Ishikawa (cell line): ENCODE measurements at regions not wholly inside any gene's neighbourhood (a gene's known extent, or its start where the extent isn't known, plus 50 kb on each side); places are given as distances from the start of the nearest gene placed in this dataset.

Source experiments
- CEBPB ChIP-seq: IDR thresholded peaks from 2 replicates; pipeline ENCODE4 v1.6.1; 2012
- CREB1 ChIP-seq: IDR thresholded peaks from 2 replicates; pipeline ENCODE4 v1.6.1; 2012; ENCODE audit warnings: low read depth
- EGR1 ChIP-seq: IDR thresholded peaks from 2 replicates; pipeline ENCODE4 v1.6.1; 2012
- EP300 ChIP-seq: IDR thresholded peaks from 2 replicates; pipeline ENCODE4 v1.6.1; 2012; ENCODE audit warnings: borderline replicate concordance
- FOXM1 ChIP-seq: IDR thresholded peaks from 2 replicates; pipeline ENCODE4 v1.6.1; 2012; ENCODE audit warnings: low read depth, borderline replicate concordance
- NFIC ChIP-seq: IDR thresholded peaks from 2 replicates; pipeline ENCODE4 v1.6.1; 2012
- RAD21 ChIP-seq: IDR thresholded peaks from 2 replicates; pipeline ENCODE4 v1.6.1; 2012; ENCODE audit warnings: low read depth
- REST ChIP-seq: IDR thresholded peaks from 2 replicates; pipeline ENCODE4 v1.6.1; 2012; ENCODE audit warnings: low read depth, mild to moderate bottlenecking
- TAF1 ChIP-seq: IDR thresholded peaks from 2 replicates; pipeline ENCODE4 v1.6.1; 2012; ENCODE audit warnings: low read depth, mild to moderate bottlenecking
- TCF12 ChIP-seq: IDR thresholded peaks from 2 replicates; pipeline ENCODE4 v1.6.1; 2012; ENCODE audit warnings: low read depth
- TEAD4 ChIP-seq: IDR thresholded peaks from 2 replicates; pipeline ENCODE4 v1.6.1; 2012
- USF1 ChIP-seq: IDR thresholded peaks from 2 replicates; pipeline ENCODE4 v1.6.1; 2012
- YY1 ChIP-seq: IDR thresholded peaks from 2 replicates; pipeline ENCODE4 v1.6.1; 2012; ENCODE audit warnings: low read depth
- ZBTB7A ChIP-seq: IDR thresholded peaks from 2 replicates; pipeline ENCODE4 v1.6.1; 2012; ENCODE audit warnings: low read depth
- TF ChIP-seq, protein P1 (sequence below): IDR thresholded peaks from 2 replicates; pipeline ENCODE4 v1.6.1; 2012

DNA sequence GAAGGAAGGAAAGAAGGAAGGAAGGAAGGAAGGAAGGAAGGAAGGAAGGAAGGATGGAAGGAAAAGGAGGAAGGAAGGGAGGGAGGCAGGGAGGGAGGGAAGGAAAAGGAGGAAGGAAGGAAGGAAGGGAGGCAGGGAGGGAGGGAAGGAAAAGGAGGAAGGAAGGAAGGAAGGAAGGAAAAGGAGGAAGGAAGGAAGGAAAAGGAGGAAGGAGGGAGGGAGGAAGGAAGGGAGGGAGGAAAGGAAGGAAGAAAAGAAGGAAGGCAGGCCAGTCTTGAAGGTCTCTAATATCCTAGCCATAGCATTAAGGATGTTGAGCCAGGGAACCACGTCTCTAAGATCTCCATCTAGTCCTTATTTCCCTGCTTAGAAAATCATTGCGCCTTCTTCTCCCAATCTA is 78.8 kb downstream of the TMPRSS5 start:
- no peak for TF ChIP-seq TCF12
- TF ChIP-seq NFIC: no peak
- no peak for TF ChIP-seq FOXM1
- TF ChIP-seq, protein P1, sequence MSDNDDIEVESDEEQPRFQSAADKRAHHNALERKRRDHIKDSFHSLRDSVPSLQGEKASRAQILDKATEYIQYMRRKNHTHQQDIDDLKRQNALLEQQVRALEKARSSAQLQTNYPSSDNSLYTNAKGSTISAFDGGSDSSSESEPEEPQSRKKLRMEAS: no peak
- TF ChIP-seq REST: no peak

DNA sequence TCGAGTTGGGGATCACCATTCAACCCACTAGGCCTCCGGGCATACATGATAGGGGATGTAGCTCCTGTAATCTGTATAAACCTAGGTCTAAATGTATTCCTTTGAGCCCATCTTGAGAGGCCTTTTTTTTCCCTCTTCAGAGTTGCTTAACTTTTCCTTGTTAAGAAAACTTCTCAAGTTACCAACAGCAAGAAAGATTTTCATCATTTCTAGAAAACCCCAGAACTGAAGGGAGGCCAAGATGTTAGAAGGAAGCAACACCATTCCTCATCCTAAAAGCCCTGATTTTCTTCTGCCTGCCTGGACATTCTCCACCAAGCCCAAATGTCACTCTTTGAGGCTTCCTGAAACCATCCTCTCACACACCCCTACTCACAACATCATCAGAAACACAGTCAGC is 79.4 kb downstream of the TMPRSS5 start:
- TF ChIP-seq YY1 (no peak), ZBTB7A (no peak), NFIC (no peak), FOXM1 (no peak), RAD21 (no peak), TEAD4 (no peak), USF1 (no peak)
- TF ChIP-seq, protein P1: no peak

GRCh38 chr11:113623114-113623513 is 83.0 kb downstream of the TMPRSS5 start:
- no peak for TF ChIP-seq YY1
- TF ChIP-seq REST: no peak
- TF ChIP-seq USF1: no peak
- TF ChIP-seq NFIC: no peak
- TF ChIP-seq EP300: no peak
- TF ChIP-seq EGR1: no peak

GRCh38 chr11:113618360-113618759 is 87.7 kb downstream of the TMPRSS5 start:
- TF ChIP-seq NFIC (no peak), CEBPB (no peak), EGR1 (no peak), TAF1 (no peak), TCF12 (no peak), YY1 (no peak), ZBTB7A (no peak), FOXM1 (no peak), EP300 (no peak), TEAD4 (no peak), RAD21 (no peak), REST (no peak), USF1 (no peak), CREB1 (no peak)
- TF ChIP-seq, protein P1: no peak

DNA sequence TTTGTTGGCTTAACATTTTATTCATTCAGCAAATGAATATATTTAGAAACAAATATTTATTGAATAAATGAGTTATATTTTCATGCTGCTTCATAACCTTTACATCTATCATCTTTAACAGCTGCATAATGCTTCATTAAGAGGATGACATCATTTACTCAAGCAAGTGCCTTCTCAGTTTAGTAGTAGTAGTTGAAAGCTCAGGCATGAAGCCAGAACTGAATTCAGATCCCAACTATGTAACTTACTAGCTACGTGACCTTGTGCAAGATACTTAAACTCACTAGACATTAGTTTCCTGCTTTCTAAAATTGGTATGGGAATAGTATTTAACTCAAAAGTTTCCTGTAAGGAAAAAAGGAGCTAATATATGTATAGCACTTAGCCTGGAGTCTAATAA is 90.3 kb downstream of the TMPRSS5 start:
- TF ChIP-seq RAD21 (no peak), EGR1 (no peak), TCF12 (no peak), YY1 (no peak), ZBTB7A (no peak), USF1 (no peak)
